LNCaP clone FGC (cell line): ENCODE measurements at regions not wholly inside any gene's neighbourhood (a gene's known extent, or its start where the extent isn't known, plus 50 kb on each side); places are given as distances from the start of the nearest gene placed in this dataset.

Source experiments
- DNase-seq: peaks from one replicate; pipeline ENCODE4 v3.0.0-alpha.2; 2011; ENCODE audit warnings: low read depth
- H3K4me3 ChIP-seq: 2 replicates; pipeline ENCODE4 v1.5.1; 2011; ENCODE audit warnings: mild to moderate bottlenecking, low read depth, low read length, control low read depth
- CTCF ChIP-seq: IDR thresholded peaks from 2 replicates; pipeline ENCODE4 v1.5.1; 2012; ENCODE audit warnings: mild to moderate bottlenecking; ENCODE audit not compliant: control insufficient read depth, insufficient read depth; ENCODE audit errors: extremely low read depth

DNA sequence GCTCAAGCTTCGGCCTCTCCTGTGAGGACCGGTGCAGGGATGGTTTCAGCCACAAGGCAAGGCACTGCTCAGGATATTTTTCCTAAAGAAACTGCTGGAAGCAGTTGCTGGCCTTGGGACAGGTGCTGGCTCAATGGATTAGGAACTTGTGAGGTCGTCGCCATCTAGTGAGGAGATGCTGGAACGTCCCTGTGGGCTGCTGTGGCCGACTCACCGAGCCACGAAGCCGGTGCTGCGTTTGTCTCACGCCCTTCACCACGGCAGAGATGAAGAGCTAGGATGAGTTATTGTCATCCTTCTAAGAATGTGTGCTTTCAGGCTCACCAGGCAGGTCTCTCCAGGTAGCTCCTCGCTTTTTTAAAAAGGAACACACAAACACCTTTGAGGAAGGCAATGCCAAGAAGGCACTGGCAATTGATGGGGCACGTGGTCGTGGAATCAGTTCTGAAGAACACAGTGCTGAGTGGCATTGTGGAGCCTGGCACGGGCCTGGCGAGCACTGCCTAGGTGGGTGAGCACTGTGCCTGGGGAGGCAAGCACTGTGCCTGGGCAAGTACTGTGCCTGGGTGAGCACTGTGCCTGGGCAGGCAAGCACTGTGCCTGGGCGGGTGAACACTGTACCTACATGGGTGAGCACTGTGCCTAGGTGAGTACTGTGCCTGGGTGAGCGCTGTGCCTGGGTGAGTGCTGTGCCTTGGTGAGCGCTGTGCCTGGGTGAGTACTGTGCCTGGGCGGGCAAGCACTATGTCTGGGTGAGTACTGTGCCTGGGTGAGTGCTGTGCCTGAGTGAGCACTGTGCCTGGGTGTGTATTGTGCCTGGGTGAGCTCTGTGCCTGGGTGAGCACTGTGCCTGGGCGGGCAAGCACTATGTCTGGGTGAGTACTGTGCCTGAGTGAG, 140.4 kb downstream of the TEX29 start:
- peak; percentile 66 for TF ChIP-seq CTCF
- no peak overlapping the region for H3K4me3 ChIP-seq
- peak; percentile 37 for DNase-seq

- H3K4me3 ChIP-seq, result no peak overlapping the region
- no peak for TF ChIP-seq CTCF
- DNase-seq, result no peak
Observed at GRCh38 chr13:111461445-111462149, 141.2 kb downstream of the TEX29 start.

DNA sequence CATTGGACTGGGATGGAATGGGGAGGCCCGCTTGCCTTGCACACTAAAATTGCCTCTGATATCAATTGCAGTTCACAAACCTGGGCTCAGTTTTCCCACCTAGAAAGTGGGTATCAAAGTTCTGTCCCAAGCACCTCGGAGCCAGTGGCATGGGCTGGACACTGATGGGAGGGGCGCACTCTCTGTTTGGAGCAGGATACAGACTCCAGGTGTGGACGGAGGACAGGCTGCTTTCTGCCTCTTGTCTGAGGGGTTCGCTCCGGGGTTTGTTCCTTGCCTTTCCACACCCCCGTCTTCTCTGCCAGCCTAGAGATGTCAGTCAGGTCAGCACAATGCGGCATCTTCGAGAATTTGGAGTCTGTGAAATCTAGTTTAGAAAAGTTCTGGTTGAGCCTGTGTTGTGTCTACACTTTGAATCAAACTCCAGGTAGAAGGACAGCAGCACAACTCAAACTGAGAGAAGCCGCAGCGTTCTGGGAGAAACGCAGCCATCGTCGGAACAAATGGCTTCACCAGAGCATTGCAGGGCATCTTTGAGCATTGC, 141.9 kb downstream of the TEX29 start:
- no peak for DNase-seq
- TF ChIP-seq CTCF, result no peak
- H3K4me3 ChIP-seq, result no peak overlapping the region

- H3K4me3 ChIP-seq, result no peak overlapping the region
- no peak for TF ChIP-seq CTCF
- no peak for DNase-seq
Observed at GRCh38 chr13:111462944-111463343, 142.5 kb downstream of the TEX29 start.

- TF ChIP-seq CTCF, result no peak
- H3K4me3 ChIP-seq, result no peak overlapping the region
- DNase-seq, result no peak
Observed at GRCh38 chr13:111467111-111467890, 146.9 kb downstream of the TEX29 start.
